ENCODE measurements at regions not wholly inside any gene's neighbourhood (a gene's known extent, or its start where the extent isn't known, plus 50 kb on each side); places are given as distances from the start of the nearest gene placed in this dataset.

DNA sequence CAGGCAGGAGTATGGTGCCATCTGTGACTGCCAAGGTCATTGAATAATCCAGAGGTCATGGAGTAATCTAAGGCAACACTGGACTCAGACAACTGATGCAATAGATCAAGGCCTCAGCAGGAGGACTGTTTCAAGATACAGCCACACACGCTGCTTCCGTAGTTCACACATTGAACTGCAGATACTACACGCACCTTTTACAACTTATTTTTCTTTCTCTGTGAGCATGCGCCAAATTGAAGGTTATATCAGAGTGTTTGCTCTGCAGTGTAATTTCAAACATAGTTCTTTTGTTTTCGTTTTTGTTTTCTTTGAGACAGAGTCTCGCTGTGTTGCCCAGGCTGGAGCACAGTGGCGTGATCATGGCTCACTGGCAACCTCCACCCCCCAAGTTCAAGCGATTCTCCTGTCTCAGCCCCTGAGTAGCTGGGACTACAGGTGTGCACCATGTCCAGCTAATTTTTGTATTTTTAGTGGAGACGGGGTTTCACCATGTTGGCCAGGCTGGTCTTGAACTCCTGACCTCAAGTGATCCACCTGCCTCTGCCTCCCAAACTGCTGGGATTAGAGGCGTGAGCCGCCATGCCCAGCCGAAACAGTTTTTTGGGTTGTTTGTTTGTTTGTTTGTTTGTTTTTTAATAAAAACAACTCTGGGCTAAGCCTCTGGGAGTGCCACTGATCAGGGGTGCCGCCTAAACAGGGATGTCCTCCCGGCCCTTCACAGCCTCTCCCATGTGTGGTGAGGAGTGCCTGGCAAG lies 96.6 kb upstream of the NAA20 start:
- TF ChIP-seq POLR2AphosphoS5 (IDR thresholded peaks at IDR 0.05; ENCODE audit: borderline replicate concordance, low read depth, low read length), result no peak
- no peak for TF ChIP-seq FOXP2 (optimal IDR thresholded peaks at IDR 0.05; ENCODE audit: control extremely low read depth, extremely low read length, insufficient read depth)
